ENCODE measurements at regions not wholly inside any gene's neighbourhood (a gene's known extent, or its start where the extent isn't known, plus 50 kb on each side); places are given as distances from the start of the nearest gene placed in this dataset.

- DNase-seq (ENCODE audit: low read depth in 3 of 3, low spot score in 1 of 3) = no peak
Observed at GRCh38 chr16:7185689-7186088, 147.0 kb upstream of the RBFOX1 start.

GRCh38 chr16:7185165-7185564 lies 147.5 kb upstream of the RBFOX1 start:
- DNase-seq (ENCODE audit: low read depth in 3 of 3, low spot score in 1 of 3) = no peak

- no peak for DNase-seq (ENCODE audit: low read depth in 3 of 3, low spot score in 1 of 3)
Observed at GRCh38 chr16:7183768-7184167, 148.9 kb upstream of the RBFOX1 start.

- DNase-seq (ENCODE audit: low read depth in 3 of 3, low spot score in 1 of 3) = no peak
Observed at GRCh38 chr16:7182510-7183109, 150.0 kb upstream of the RBFOX1 start.

GRCh38 chr16:7177875-7178274 lies 154.8 kb upstream of the RBFOX1 start:
- no peak for DNase-seq (ENCODE audit: low read depth in 3 of 3, low spot score in 1 of 3)

GRCh38 chr16:7171151-7171550 lies 161.5 kb upstream of the RBFOX1 start:
- no peak for DNase-seq (ENCODE audit: low read depth in 3 of 3, low spot score in 1 of 3)

GRCh38 chr16:7167626-7168025 lies 165.0 kb upstream of the RBFOX1 start:
- no peak for DNase-seq (ENCODE audit: low read depth in 3 of 3, low spot score in 1 of 3)

- DNase-seq (ENCODE audit: low read depth in 3 of 3, low spot score in 1 of 3) = no peak
Observed at GRCh38 chr16:7161891-7162290, 170.8 kb upstream of the RBFOX1 start.

GRCh38 chr16:7160093-7160492 lies 172.6 kb upstream of the RBFOX1 start:
- DNase-seq (ENCODE audit: low read depth in 3 of 3, low spot score in 1 of 3) = no peak

GRCh38 chr16:7158481-7158880 lies 174.2 kb upstream of the RBFOX1 start:
- DNase-seq (ENCODE audit: low read depth in 3 of 3, low spot score in 1 of 3) = no peak

- no peak for DNase-seq (ENCODE audit: low read depth in 3 of 3, low spot score in 1 of 3)
Observed at GRCh38 chr16:7150230-7150629, 182.4 kb upstream of the RBFOX1 start.

GRCh38 chr16:7148606-7149005 lies 184.0 kb upstream of the RBFOX1 start:
- DNase-seq (ENCODE audit: low read depth in 3 of 3, low spot score in 1 of 3) = no peak

- no peak for DNase-seq (ENCODE audit: low read depth in 3 of 3, low spot score in 1 of 3)
Observed at GRCh38 chr16:7140899-7141298, 191.7 kb upstream of the RBFOX1 start.

GRCh38 chr16:7137560-7138330 lies 194.9 kb upstream of the RBFOX1 start:
- DNase-seq (ENCODE audit: low read depth in 3 of 3, low spot score in 1 of 3) = no peak

GRCh38 chr16:7132465-7132864 lies 200.2 kb upstream of the RBFOX1 start:
- DNase-seq (ENCODE audit: low read depth in 3 of 3, low spot score in 1 of 3) = no peak

GRCh38 chr16:7124701-7125100 lies 207.9 kb upstream of the RBFOX1 start:
- no peak for DNase-seq (ENCODE audit: low read depth in 3 of 3, low spot score in 1 of 3)

GRCh38 chr16:7124242-7124641 lies 208.4 kb upstream of the RBFOX1 start:
- no peak for DNase-seq (ENCODE audit: low read depth in 3 of 3, low spot score in 1 of 3)

GRCh38 chr16:7116734-7117133 lies 215.9 kb upstream of the RBFOX1 start:
- no peak for DNase-seq (ENCODE audit: low read depth in 3 of 3, low spot score in 1 of 3)

- no peak for DNase-seq (ENCODE audit: low read depth in 3 of 3, low spot score in 1 of 3)
Observed at GRCh38 chr16:7115898-7116297, 216.7 kb upstream of the RBFOX1 start.

GRCh38 chr16:7113949-7114348 lies 218.7 kb upstream of the RBFOX1 start:
- DNase-seq (ENCODE audit: low read depth in 3 of 3, low spot score in 1 of 3) = no peak

GRCh38 chr16:7113395-7113794 lies 219.2 kb upstream of the RBFOX1 start:
- no peak for DNase-seq (ENCODE audit: low read depth in 3 of 3, low spot score in 1 of 3)

GRCh38 chr16:7111265-7111664 lies 221.4 kb upstream of the RBFOX1 start:
- no peak for DNase-seq (ENCODE audit: low read depth in 3 of 3, low spot score in 1 of 3)

GRCh38 chr16:7107436-7107835 lies 225.2 kb upstream of the RBFOX1 start:
- no peak for DNase-seq (ENCODE audit: low read depth in 3 of 3, low spot score in 1 of 3)
